Psoas muscle (tissue), 7 donors: ENCODE measurements at regions not wholly inside any gene's neighbourhood (a gene's known extent, or its start where the extent isn't known, plus 50 kb on each side); places are given as distances from the start of the nearest gene placed in this dataset.

Source experiments
- ATAC-seq, 4 donors: fragments of 200-7000 bp; cut with Tn5 transposase; one replicate each; pipeline ENCODE4 v1.9.1; 2020; ENCODE audit warnings: moderate library complexity in 3 of 4, mild to moderate bottlenecking in 2 of 4
- DNase-seq, 2 donors: peaks; one replicate each; pipeline ENCODE4 v3.0.0-alpha.2; 2020
- H3K27ac ChIP-seq: fragments of 200-600 bp; one replicate; pipeline ENCODE4 v1.8.0; 2022
- H3K27me3 ChIP-seq, 3 donors: fragments of 200-600 bp in 1 of 3; one replicate each; pipeline versions ENCODE4 v1.6.1 to v1.8.0; 2013 to 2022; ENCODE audit warnings: low read length in 2 of 3, mild to moderate bottlenecking in 2 of 3, moderate library complexity in 1 of 3; ENCODE audit not compliant: insufficient read depth in 3 of 3
- H3K36me3 ChIP-seq, 2 donors: fragments of 200-600 bp in 1 of 2; one replicate each; pipeline versions ENCODE4 v1.6.1 to v1.8.0; 2013 to 2022; ENCODE audit warnings: low read depth in 1 of 2, mild to moderate bottlenecking in 1 of 2, moderate library complexity in 1 of 2; ENCODE audit not compliant: insufficient read depth in 1 of 2
- H3K4me1 ChIP-seq: fragments of 200-600 bp; one replicate; pipeline ENCODE4 v1.8.0; 2022
- H3K4me3 ChIP-seq: fragments of 200-600 bp; one replicate; pipeline ENCODE4 v1.8.0; 2022; ENCODE audit warnings: mild to moderate bottlenecking
- H3K9me3 ChIP-seq: fragments of 200-600 bp; one replicate; pipeline ENCODE4 v1.8.0; 2022
- CTCF ChIP-seq: fragments of 200-600 bp; IDR thresholded peaks from one replicate; pipeline ENCODE4 v1.8.0; 2022; ENCODE audit warnings: antibody characterized with exemption
- WGBS, 3 donors: extraction: QIAGEN DNeasy Blood & Tissue Kit; methylation state at CpG; one replicate each; pipeline versions ENCODE4 v1.1.6 to v1.1.7; 2013; 5-methylcytosine and 5-hydroxymethylcytosine counted together
- intact Hi-C, 2 donors: fragments of 100-400 bp; cut with DNase I; formaldehyde crosslinking; loops; one replicate each; pipeline versions ENCODE4 v1.11.0 to v1.14.2; 2022
- donor health status: healthy with polysubstance abuse.
- donor health status: DM: no; HTN: no; CAD: no; lungs with moderate emphysema.
- donor health status: Bipolar disorder and iron deficiency.
- donor health status: healthy.
- donor health status: DM: yes; HTN: yes; CAD: no.
- donor health status: DM: no; HTN: no; CAD: no.
- donor health status: DM: yes; HTN: yes; CAD: no.

- no peaks in the 10 kb centered on the region for H3K4me1 ChIP-seq
- H3K27me3 ChIP-seq: no peaks in the 10 kb centered on the region
- WGBS, 3 donors: 75 to 82% (median 80%) methylated on average over 7 of the region's 7 CpGs
- intact Hi-C loops: no loop called here
- DNase-seq (no peak), ATAC-seq (no peak)
- H3K9me3 ChIP-seq: no peaks in the 10 kb centered on the region
- H3K27ac ChIP-seq: no peak overlapping the region
- H3K36me3 ChIP-seq: no peaks in the 10 kb centered on the region
- no peak overlapping the region for H3K4me3 ChIP-seq
- TF ChIP-seq CTCF: no peak
Observed at GRCh38 chrX:125089761-125090445, 229.8 kb upstream of the TEX13C start.

- 42 to 57% (median 52%) methylated on average over 3 of the region's 3 CpGs for WGBS, 3 donors
- H3K4me3 ChIP-seq: no peak overlapping the region
- DNase-seq: no peak
- H3K4me1 ChIP-seq: no peaks in the 10 kb centered on the region
- no peak overlapping the region for H3K27ac ChIP-seq
- H3K36me3 ChIP-seq: no peaks in the 10 kb centered on the region
- H3K27me3 ChIP-seq: no peaks in the 10 kb centered on the region
- no peaks in the 10 kb centered on the region for H3K9me3 ChIP-seq
- no peak for ATAC-seq
- intact Hi-C loops: no loop called here
- TF ChIP-seq CTCF: no peak
Observed at GRCh38 chrX:125093852-125094251, 225.8 kb upstream of the TEX13C start.

GRCh38 chrX:125094901-125095300, 224.8 kb upstream of the TEX13C start:
- ATAC-seq: no peak
- no peaks in the 10 kb centered on the region for H3K4me1 ChIP-seq
- H3K4me3 ChIP-seq: no peak overlapping the region
- H3K36me3 ChIP-seq: no peaks in the 10 kb centered on the region
- no peaks in the 10 kb centered on the region for H3K27me3 ChIP-seq
- H3K27ac ChIP-seq: no peak overlapping the region
- no peak for DNase-seq
- TF ChIP-seq CTCF: no peak
- no peaks in the 10 kb centered on the region for H3K9me3 ChIP-seq
- intact Hi-C loops: loop anchor here in 1 of 2 donors (5.0 kb wide), 1 partner anchor 378 kb away; no protein-coding TSS in a partner anchor

GRCh38 chrX:125096469-125096868, 223.2 kb upstream of the TEX13C start:
- no peaks in the 10 kb centered on the region for H3K27me3 ChIP-seq
- intact Hi-C loops: loop anchor here in 1 of 2 donors (5.0 kb wide), 1 partner anchor 379 kb away; no protein-coding TSS in a partner anchor
- no peaks in the 10 kb centered on the region for H3K9me3 ChIP-seq
- DNase-seq (no peak), ATAC-seq (no peak)
- 58 to 85% (median 76%) methylated on average over 2 of the region's 2 CpGs for WGBS, 3 donors
- H3K4me1 ChIP-seq: no peaks in the 10 kb centered on the region
- H3K27ac ChIP-seq: no peak overlapping the region
- no peak overlapping the region for H3K4me3 ChIP-seq
- H3K36me3 ChIP-seq: no peaks in the 10 kb centered on the region
- TF ChIP-seq CTCF: no peak

- DNase-seq (no peak), ATAC-seq (no peak)
- no peaks in the 10 kb centered on the region for H3K27me3 ChIP-seq
- H3K27ac ChIP-seq: no peak overlapping the region
- no peak for TF ChIP-seq CTCF
- no peak overlapping the region for H3K4me3 ChIP-seq
- intact Hi-C loops: loop anchor here in 1 of 2 donors (5.0 kb wide), 1 partner anchor 380 kb away; no protein-coding TSS in a partner anchor
- H3K36me3 ChIP-seq: no peaks in the 10 kb centered on the region
- H3K9me3 ChIP-seq: no peaks in the 10 kb centered on the region
- no peaks in the 10 kb centered on the region for H3K4me1 ChIP-seq
- 57 to 94% (median 83%) methylated on average over 1 of the region's 1 CpG for WGBS, 3 donors
Observed at GRCh38 chrX:125096870-125097269, 222.8 kb upstream of the TEX13C start.
